Lower leg skin (tissue), 4 donors: ENCODE measurements at regions not wholly inside any gene's neighbourhood (a gene's known extent, or its start where the extent isn't known, plus 50 kb on each side); places are given as distances from the start of the nearest gene placed in this dataset.

Source experiments
- DNase-seq, 2 donors: peaks; one replicate each; pipeline ENCODE4 v3.0.0-alpha.2; 2019; ENCODE audit warnings: low spot score in 2 of 2
- H3K4me3 ChIP-seq: fragments of 200-600 bp; sonication (generic); 2 replicates; pipeline ENCODE4 v1.5.1; 2017; ENCODE audit warnings: mild to moderate bottlenecking, low read depth; ENCODE audit not compliant: poor library complexity, severe bottlenecking
- CTCF ChIP-seq, 3 donors: fragments of 450-650 bp; IDR thresholded peaks; one replicate each; pipeline ENCODE4 v1.5.1; 2016; ENCODE audit warnings: antibody characterized with exemption in 3 of 3, mild to moderate bottlenecking in 3 of 3, moderate library complexity in 2 of 3
- POLR2A ChIP-seq, 2 donors: fragments of 450-650 bp; IDR thresholded peaks; one replicate each; pipeline ENCODE4 v1.6.1; 2016 to 2017; ENCODE audit warnings: antibody characterized with exemption in 2 of 2, mild to moderate bottlenecking in 1 of 2, moderate library complexity in 1 of 2
- WGBS, 2 donors: methylation state at CpG; one replicate each; pipeline ENCODE4 v1.1.5; 2018; 5-methylcytosine and 5-hydroxymethylcytosine counted together
- intact Hi-C: fragments of 100-400 bp; cut with DNase I; formaldehyde crosslinking; loops from one replicate; pipeline ENCODE4 v1.15.0; 2023; ENCODE audit warnings: low total_unique reads

DNA sequence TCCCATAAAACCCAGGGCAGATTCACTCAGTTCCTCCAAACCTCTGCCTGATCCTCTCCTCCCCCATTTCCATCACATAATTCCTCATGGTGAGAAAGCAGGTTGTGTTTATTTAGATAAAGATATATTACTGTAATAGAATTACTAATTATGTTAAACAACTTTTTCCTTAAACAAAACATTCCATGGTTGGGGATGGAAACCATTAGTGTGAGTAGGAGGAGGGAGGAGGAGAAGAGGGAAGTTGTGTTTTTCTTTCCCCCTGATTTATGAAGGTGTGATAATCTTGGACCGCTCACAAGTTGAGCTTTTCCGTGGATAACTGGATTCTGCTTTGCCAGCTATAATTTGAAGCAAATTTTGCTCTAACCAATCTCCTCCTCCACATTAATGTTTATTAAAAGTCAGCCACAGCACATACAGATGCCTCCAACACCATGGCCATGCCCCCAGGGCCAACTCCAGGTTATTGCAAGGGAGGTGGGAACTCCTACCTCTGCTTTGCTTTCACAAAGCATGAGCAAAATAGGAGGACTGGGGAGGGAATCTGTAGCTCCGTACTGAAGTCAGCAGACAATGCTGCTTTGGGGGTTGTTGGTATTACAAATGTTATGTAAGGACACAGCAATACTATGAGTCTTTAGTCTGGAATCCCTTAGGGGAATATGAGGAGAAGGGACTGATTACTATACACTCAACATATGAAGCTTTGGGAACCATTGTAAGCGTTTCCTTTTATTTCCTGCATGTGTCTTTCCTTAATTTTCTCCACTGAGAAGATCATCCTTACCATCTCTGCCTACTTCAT is 542.0 kb downstream of the DHX35 start:
- TF ChIP-seq POLR2A (IDR thresholded peaks at IDR 0.05) (no peak), CTCF (IDR thresholded peaks at IDR 0.05) (no peak)
- H3K4me3 ChIP-seq: no peak overlapping the region
- intact Hi-C loops: no loop called here
- no peak for DNase-seq
- WGBS, 2 donors: 68 to 72% methylated on average over 4 of the region's 4 CpGs

DNA sequence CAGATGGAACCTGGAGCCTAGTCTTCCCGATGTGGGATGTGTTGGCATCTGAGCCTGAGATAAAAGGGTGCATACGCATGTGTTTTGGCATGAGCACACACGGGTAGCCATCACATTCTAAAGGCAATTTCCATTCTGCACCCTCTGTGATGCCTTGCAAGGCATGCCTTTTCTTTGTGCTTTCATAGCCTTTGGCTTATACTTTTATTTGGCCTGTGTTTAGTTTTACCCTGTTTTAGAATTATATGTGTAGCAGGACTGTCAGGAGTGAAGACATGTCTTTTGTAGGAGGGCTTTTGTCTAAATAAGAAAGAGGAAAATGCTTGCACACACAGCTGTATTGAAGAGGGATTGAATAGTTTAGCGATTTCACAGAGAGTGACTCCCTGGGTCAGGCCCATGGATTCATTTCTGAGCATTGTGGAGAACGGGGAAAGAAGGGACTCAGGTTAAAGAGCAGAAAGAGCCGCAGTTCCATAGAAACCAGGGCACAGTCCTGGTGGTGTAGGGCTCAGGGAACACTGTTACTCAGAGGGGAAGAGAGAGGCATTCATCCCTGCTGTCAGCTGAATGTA is 530.2 kb downstream of the DHX35 start:
- intact Hi-C loops: no loop called here
- H3K4me3 ChIP-seq: no peak overlapping the region
- no peak for DNase-seq
- TF ChIP-seq POLR2A (IDR thresholded peaks at IDR 0.05) (no peak), CTCF (IDR thresholded peaks at IDR 0.05) (no peak)
- WGBS, 2 donors: 89 to 91% methylated on average over 6 of the region's 6 CpGs

DNA sequence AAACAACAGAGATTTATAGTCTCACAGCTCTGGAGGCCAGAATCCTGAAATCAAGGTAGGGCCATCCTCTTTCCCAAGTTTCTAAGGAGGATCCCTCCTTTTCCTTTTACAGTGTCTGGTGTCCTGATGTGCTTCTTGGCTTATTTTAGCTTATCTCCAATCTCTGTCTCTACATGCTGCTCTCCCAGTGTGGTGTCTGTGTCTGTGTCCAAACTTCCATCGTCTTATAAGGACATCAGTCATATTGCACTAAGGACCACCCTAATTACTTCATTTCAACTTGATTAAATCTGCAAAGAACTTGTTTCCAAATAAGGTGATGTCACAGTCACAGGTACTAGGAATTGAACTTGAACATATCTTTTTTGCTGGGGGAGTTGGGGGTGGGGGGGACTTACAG is 529.6 kb downstream of the DHX35 start:
- intact Hi-C loops: no loop called here
- WGBS, 2 donors: 92 to 96% methylated on average over 1 of the region's 1 CpG
- no peak for DNase-seq
- TF ChIP-seq POLR2A (IDR thresholded peaks at IDR 0.05) (no peak), CTCF (IDR thresholded peaks at IDR 0.05) (no peak)
- no peak overlapping the region for H3K4me3 ChIP-seq

- H3K4me3 ChIP-seq: no peak overlapping the region
- WGBS, 2 donors: 81 to 88% methylated on average over 2 of the region's 2 CpGs
- TF ChIP-seq CTCF (IDR thresholded peaks at IDR 0.05) (no peak), POLR2A (IDR thresholded peaks at IDR 0.05) (no peak)
- DNase-seq: no peak
- intact Hi-C loops: no loop called here
Measured at GRCh38 chr20:39489986-39490560, 527.9 kb downstream of the DHX35 start.

GRCh38 chr20:39480276-39481043 is 518.3 kb downstream of the DHX35 start:
- no peak for DNase-seq
- intact Hi-C loops: no loop called here
- 77 to 86% methylated on average over 2 of the region's 2 CpGs for WGBS, 2 donors
- no peak for TF ChIP-seq POLR2A (IDR thresholded peaks at IDR 0.05)
- TF ChIP-seq CTCF (IDR thresholded peaks at IDR 0.05): no peak
- H3K4me3 ChIP-seq: no peak overlapping the region
